HepG2 (cell line): ENCODE measurements at regions not wholly inside any gene's neighbourhood (a gene's known extent, or its start where the extent isn't known, plus 50 kb on each side); places are given as distances from the start of the nearest gene placed in this dataset.

Source experiments
- ARID2 ChIP-seq: sonication (generic); formaldehyde crosslinking; IDR thresholded peaks from 2 replicates; pipeline ENCODE4 v1.8.1; 2022; ENCODE audit warnings: mild to moderate bottlenecking, missing genetic modification reagents, borderline replicate concordance
- CAMTA2 ChIP-seq: sonication (generic); formaldehyde crosslinking; IDR thresholded peaks from 2 replicates; pipeline ENCODE4 v1.4.0; 2020; ENCODE audit warnings: mild to moderate bottlenecking, missing genetic modification reagents, borderline replicate concordance
- CREM ChIP-seq, 2 experiments: sonication (generic) in 1 of 2; formaldehyde crosslinking in 1 of 2; IDR thresholded peaks; 2 replicates each; pipeline versions ENCODE4 v1.4.0 to v1.6.1; 2016 to 2020; ENCODE audit warnings: antibody characterized with exemption in 1 of 2, mild to moderate bottlenecking in 1 of 2, missing genetic modification reagents in 1 of 2
- EEA1 ChIP-seq: sonication (generic); formaldehyde crosslinking; IDR thresholded peaks from 2 replicates; pipeline ENCODE4 v1.5.1; 2020; ENCODE audit warnings: mild to moderate bottlenecking, missing genetic modification reagents, borderline replicate concordance
- FOXA3 ChIP-seq: IDR thresholded peaks from 2 replicates; pipeline ENCODE4 v1.6.1; 2016; ENCODE audit warnings: missing genetic modification reagents, missing compliant biosample characterization
- MIER2 ChIP-seq: IDR thresholded peaks from 2 replicates; pipeline ENCODE4 v1.6.1; 2016; ENCODE audit warnings: missing biosample characterization, missing genetic modification reagents
- PATZ1 ChIP-seq: sonication (generic); formaldehyde crosslinking; IDR thresholded peaks from 2 replicates; pipeline ENCODE4 v1.4.0; 2020; ENCODE audit warnings: missing genetic modification reagents
- RNF219 ChIP-seq: sonication (generic); formaldehyde crosslinking; IDR thresholded peaks from 2 replicates; pipeline ENCODE4 v1.5.0; 2020; ENCODE audit warnings: mild to moderate bottlenecking, missing genetic modification reagents
- SIX4 ChIP-seq: sonication (generic); formaldehyde crosslinking; IDR thresholded peaks from 2 replicates; pipeline ENCODE4 v1.4.0; 2020; ENCODE audit warnings: missing genetic modification reagents
- SKI ChIP-seq: fragments of 450-650 bp; IDR thresholded peaks from one replicate; pipeline ENCODE4 v1.6.1; 2018; ENCODE audit warnings: mild to moderate bottlenecking; ENCODE audit not compliant: partially characterized antibody
- ZFP36L1 ChIP-seq: sonication (generic); formaldehyde crosslinking; IDR thresholded peaks from 2 replicates; pipeline ENCODE4 v1.8.0; 2022; ENCODE audit warnings: mild to moderate bottlenecking, missing genetic modification reagents, moderate library complexity
- ZFY ChIP-seq: sonication (generic); formaldehyde crosslinking; IDR thresholded peaks from 2 replicates; pipeline ENCODE4 v1.4.0; 2020; ENCODE audit warnings: missing genetic modification reagents
- TF ChIP-seq, protein P1 (sequence below): sonication (generic); formaldehyde crosslinking; IDR thresholded peaks from 2 replicates; pipeline ENCODE4 v1.8.0; 2022; ENCODE audit warnings: mild to moderate bottlenecking, missing genetic modification reagents; ENCODE audit not compliant: insufficient replicate concordance
- TF ChIP-seq, protein P2 (sequence below): IDR thresholded peaks from 2 replicates; pipeline ENCODE4 v1.6.1; 2016; ENCODE audit warnings: missing genetic modification reagents, missing compliant biosample characterization
- TF ChIP-seq, protein P3 (sequence below): IDR thresholded peaks from 2 replicates; pipeline ENCODE4 v1.6.1; 2016; ENCODE audit warnings: low read depth, borderline replicate concordance
- TF ChIP-seq, protein P4 (sequence below), 2 experiments: sonication (generic) in 1 of 2; formaldehyde crosslinking in 1 of 2; IDR thresholded peaks; 2 replicates each; pipeline versions ENCODE4 v1.4.0 to v1.6.1; 2016 to 2020; ENCODE audit warnings: borderline replicate concordance in 1 of 2, low read depth in 1 of 2, mild to moderate bottlenecking in 1 of 2, missing genetic modification reagents in 1 of 2

DNA sequence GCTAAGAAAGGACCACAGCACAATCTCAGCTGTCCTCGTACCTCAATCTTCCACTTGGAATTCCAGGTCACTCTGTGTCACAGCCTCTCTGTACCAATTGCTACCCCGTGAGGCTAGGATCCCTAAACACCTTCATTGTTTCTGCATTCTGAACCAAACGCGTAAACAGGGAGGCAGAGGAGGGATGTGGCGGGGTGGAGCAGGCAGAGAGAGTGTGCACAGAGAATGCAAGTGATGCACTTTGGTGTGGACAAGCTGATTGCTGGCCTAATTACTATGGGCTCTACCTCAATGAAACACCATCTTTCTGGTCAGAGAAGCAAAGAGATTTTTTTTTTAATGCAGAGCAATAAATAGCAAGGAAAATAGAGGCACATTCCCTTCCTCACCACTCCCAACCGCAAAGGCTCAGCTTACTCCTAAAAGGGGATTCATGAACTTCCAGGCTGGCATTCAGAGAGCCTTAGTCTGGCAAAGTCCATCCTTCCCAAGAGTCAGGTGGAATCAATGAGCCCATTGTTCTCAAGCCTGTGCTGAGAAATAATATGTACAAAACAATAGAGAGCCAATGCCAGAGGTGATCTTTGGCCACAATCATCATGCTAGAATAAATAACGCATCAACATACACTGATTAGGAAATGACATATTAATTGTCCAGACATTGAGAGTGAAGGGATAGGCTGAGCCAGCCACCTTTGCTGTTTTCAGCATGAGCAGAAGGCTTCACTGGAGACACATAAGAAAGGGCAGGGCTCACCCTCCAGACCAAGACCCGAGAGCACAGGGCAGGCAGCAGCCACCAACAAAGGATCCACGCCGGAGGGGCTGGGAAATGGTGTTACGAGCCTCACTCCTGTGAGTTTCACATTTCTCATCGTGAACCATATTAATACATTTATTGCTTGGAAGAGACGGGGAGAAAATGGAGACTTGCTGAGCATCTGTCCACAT, 278.8 kb downstream of the ENC1 start (continued):
- TF ChIP-seq, protein P1, sequence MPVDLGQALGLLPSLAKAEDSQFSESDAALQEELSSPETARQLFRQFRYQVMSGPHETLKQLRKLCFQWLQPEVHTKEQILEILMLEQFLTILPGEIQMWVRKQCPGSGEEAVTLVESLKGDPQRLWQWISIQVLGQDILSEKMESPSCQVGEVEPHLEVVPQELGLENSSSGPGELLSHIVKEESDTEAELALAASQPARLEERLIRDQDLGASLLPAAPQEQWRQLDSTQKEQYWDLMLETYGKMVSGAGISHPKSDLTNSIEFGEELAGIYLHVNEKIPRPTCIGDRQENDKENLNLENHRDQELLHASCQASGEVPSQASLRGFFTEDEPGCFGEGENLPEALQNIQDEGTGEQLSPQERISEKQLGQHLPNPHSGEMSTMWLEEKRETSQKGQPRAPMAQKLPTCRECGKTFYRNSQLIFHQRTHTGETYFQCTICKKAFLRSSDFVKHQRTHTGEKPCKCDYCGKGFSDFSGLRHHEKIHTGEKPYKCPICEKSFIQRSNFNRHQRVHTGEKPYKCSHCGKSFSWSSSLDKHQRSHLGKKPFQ (CRISPR knock-in tag): no peak
- TF ChIP-seq CAMTA2 (CRISPR knock-in tag) (no peak), CREM (IDR thresholded peaks at IDR 0.05) (peak; percentile 41; the same call in 1 of the 2 replicates), CREM (CRISPR knock-in tag; IDR thresholded peaks at IDR 0.05) (no peak), FOXA3 (CRISPR knock-in tag) (peak; percentile 57), EEA1 (CRISPR knock-in tag) (no peak), MIER2 (CRISPR knock-in tag) (peak; percentile 60; the same call in 1 of the 2 replicates), ZFP36L1 (no peak), RNF219 (CRISPR knock-in tag) (no peak), ZFY (CRISPR knock-in tag) (no peak), ARID2 (CRISPR knock-in tag) (no peak), SIX4 (CRISPR knock-in tag) (0 out of 2 replicates have a peak, but pooled peaks have one; percentile 31), PATZ1 (no peak), SKI (peak; percentile 13)
- TF ChIP-seq, protein P2, sequence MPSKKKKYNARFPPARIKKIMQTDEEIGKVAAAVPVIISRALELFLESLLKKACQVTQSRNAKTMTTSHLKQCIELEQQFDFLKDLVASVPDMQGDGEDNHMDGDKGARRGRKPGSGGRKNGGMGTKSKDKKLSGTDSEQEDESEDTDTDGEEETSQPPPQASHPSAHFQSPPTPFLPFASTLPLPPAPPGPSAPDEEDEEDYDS: 0 out of 2 replicates have a peak, but pooled peaks have one; percentile 18
- TF ChIP-seq, protein P3, sequence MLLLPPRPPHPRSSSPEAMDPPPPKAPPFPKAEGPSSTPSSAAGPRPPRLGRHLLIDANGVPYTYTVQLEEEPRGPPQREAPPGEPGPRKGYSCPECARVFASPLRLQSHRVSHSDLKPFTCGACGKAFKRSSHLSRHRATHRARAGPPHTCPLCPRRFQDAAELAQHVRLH: no peak
- TF ChIP-seq, protein P4, sequence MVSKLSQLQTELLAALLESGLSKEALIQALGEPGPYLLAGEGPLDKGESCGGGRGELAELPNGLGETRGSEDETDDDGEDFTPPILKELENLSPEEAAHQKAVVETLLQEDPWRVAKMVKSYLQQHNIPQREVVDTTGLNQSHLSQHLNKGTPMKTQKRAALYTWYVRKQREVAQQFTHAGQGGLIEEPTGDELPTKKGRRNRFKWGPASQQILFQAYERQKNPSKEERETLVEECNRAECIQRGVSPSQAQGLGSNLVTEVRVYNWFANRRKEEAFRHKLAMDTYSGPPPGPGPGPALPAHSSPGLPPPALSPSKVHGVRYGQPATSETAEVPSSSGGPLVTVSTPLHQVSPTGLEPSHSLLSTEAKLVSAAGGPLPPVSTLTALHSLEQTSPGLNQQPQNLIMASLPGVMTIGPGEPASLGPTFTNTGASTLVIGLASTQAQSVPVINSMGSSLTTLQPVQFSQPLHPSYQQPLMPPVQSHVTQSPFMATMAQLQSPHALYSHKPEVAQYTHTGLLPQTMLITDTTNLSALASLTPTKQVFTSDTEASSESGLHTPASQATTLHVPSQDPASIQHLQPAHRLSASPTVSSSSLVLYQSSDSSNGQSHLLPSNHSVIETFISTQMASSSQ (IDR thresholded peaks at IDR 0.05; ENCODE audit: low read depth): no peak
- TF ChIP-seq, protein P4 (CRISPR knock-in tag; IDR thresholded peaks at IDR 0.05; ENCODE audit: borderline replicate concordance): peak; percentile 24; the same call in 1 of the 2 replicates
